SU-DHL-6 (cell line): ENCODE measurements at regions not wholly inside any gene's neighbourhood (a gene's known extent, or its start where the extent isn't known, plus 50 kb on each side); places are given as distances from the start of the nearest gene placed in this dataset.

Experiments used
- H2AFZ ChIP-seq: fragments of 200-600 bp; sonication (generic); 2 replicates; pipeline ENCODE4 v1.6.1; 2014; ENCODE audit warnings: low read depth, mild to moderate bottlenecking, moderate library complexity, mixed read lengths, antibody characterized with exemption, low read length; ENCODE audit not compliant: severe bottlenecking
- H3F3A ChIP-seq: fragments of 200-600 bp; shearing (Covaris generic); 2 replicates; pipeline ENCODE4 v1.6.0; 2016; ENCODE audit warnings: antibody characterized with exemption, mild to moderate bottlenecking; ENCODE audit not compliant: insufficient read depth
- H3K27ac ChIP-seq: fragments of 200-600 bp; sonication (generic); 2 replicates; pipeline ENCODE4 v1.5.1; 2016; ENCODE audit warnings: low read depth, mild to moderate bottlenecking, low read length, moderate library complexity, mixed read lengths
- H3K27me3 ChIP-seq: fragments of 200-600 bp; sonication (generic), shearing (Covaris generic); 2 replicates; pipeline ENCODE4 v1.6.0; 2014; ENCODE audit warnings: mild to moderate bottlenecking, low read length
- H3K36me3 ChIP-seq: fragments of 200-600 bp; sonication (generic); 2 replicates; pipeline ENCODE4 v1.6.1; 2014; ENCODE audit warnings: mild to moderate bottlenecking, low read length, mixed read lengths
- H3K4me2 ChIP-seq: fragments of 300-600, 200-600 bp; shearing (Covaris generic), sonication (generic); 2 replicates; pipeline ENCODE4 v1.6.0; 2014; ENCODE audit warnings: low read length, low read depth, mild to moderate bottlenecking; ENCODE audit not compliant: poor library complexity, severe bottlenecking
- H3K4me3 ChIP-seq: fragments of 200-600 bp; sonication (generic); 2 replicates; pipeline ENCODE4 v1.5.1; 2014; ENCODE audit warnings: antibody characterized with exemption, low read length, mild to moderate bottlenecking, mixed read lengths; ENCODE audit not compliant: insufficient read depth, poor library complexity, severe bottlenecking
- H3K79me2 ChIP-seq: fragments of 200-600 bp; sonication (generic); 2 replicates; pipeline ENCODE4 v1.6.1; 2014; ENCODE audit warnings: mild to moderate bottlenecking, low read length, moderate library complexity; ENCODE audit not compliant: insufficient read depth
- H3K9ac ChIP-seq: fragments of 200-600 bp; sonication (generic); 2 replicates; pipeline ENCODE4 v1.7.0; 2014; ENCODE audit warnings: mild to moderate bottlenecking, low read length
- H3K9me2 ChIP-seq: fragments of 200-600 bp; sonication (generic); replicated peaks from 2 replicates; pipeline ENCODE4 v1.6.1; 2014; ENCODE audit warnings: low read length; ENCODE audit not compliant: insufficient read depth
- H3K9me3 ChIP-seq: fragments of 200-600 bp; sonication (generic); 2 replicates; pipeline ENCODE4 v1.6.1; 2014; ENCODE audit warnings: low read length, mixed read lengths; ENCODE audit not compliant: insufficient read depth
- H4K20me1 ChIP-seq: fragments of 200-600 bp; sonication (generic); 2 replicates; pipeline ENCODE4 v1.6.1; 2014; ENCODE audit warnings: low read depth, mild to moderate bottlenecking, antibody characterized with exemption, low read length, moderate library complexity, mixed read lengths
- CTCF ChIP-seq: fragments of 200-600 bp; sonication (generic); IDR thresholded peaks from one replicate; pipeline ENCODE4 v1.5.1; 2017; ENCODE audit warnings: antibody characterized with exemption, mild to moderate bottlenecking, low read length, moderate library complexity; ENCODE audit not compliant: insufficient read depth, poor library complexity, severe bottlenecking
- EZH2phosphoT487 ChIP-seq: fragments of 200-600 bp; sonication (generic), shearing (Covaris generic); conservative IDR thresholded peaks from 2 replicates; pipeline ENCODE4 v1.6.1; 2018; ENCODE audit warnings: mild to moderate bottlenecking, antibody characterized with exemption, low read length, moderate library complexity, mixed read lengths

- Histone ChIP-seq H3K27ac (no peak overlapping the region), H2AFZ (no peak overlapping the region), H3K27me3 (no peaks in the 10 kb centered on the region), H3K79me2 (no peaks in the 10 kb centered on the region), H3K4me2 (no peak overlapping the region), H3K9ac (no peak overlapping the region), H3K4me3 (no peak overlapping the region), H3F3A (no peaks in the 10 kb centered on the region), H3K9me2 (no peaks in the 10 kb centered on the region), H4K20me1 (no peaks in the 10 kb centered on the region), H3K36me3 (no peaks in the 10 kb centered on the region), H3K9me3 (no peaks in the 10 kb centered on the region)
- TF ChIP-seq EZH2phosphoT487 (no peak), CTCF (no peak)
Observed at GRCh38 chr3:14277557-14277956, 98.9 kb downstream of the LSM3 start.

- Histone ChIP-seq H3K9me3 (no peaks in the 10 kb centered on the region), H2AFZ (no peak overlapping the region), H3K27me3 (no peaks in the 10 kb centered on the region), H3F3A (no peaks in the 10 kb centered on the region), H3K9ac (no peak overlapping the region), H3K36me3 (no peaks in the 10 kb centered on the region), H3K27ac (no peak overlapping the region), H3K9me2 (no peaks in the 10 kb centered on the region), H3K4me3 (no peak overlapping the region), H3K79me2 (no peaks in the 10 kb centered on the region), H3K4me2 (no peak overlapping the region), H4K20me1 (no peaks in the 10 kb centered on the region)
- TF ChIP-seq CTCF: no peak
- no peak for TF ChIP-seq EZH2phosphoT487
Observed at GRCh38 chr3:14278265-14278798, 99.7 kb downstream of the LSM3 start.

- no peaks in the 10 kb centered on the region for H3K79me2 ChIP-seq
- no peaks in the 10 kb centered on the region for H3K27me3 ChIP-seq
- H3K9ac ChIP-seq: no peak overlapping the region
- no peak overlapping the region for H3K4me2 ChIP-seq
- H3K9me2 ChIP-seq: no peaks in the 10 kb centered on the region
- TF ChIP-seq EZH2phosphoT487: no peak
- TF ChIP-seq CTCF: no peak
- H3K27ac ChIP-seq: no peak overlapping the region
- H3K36me3 ChIP-seq: no peaks in the 10 kb centered on the region
- no peaks in the 10 kb centered on the region for H3K9me3 ChIP-seq
- no peak overlapping the region for H2AFZ ChIP-seq
- H4K20me1 ChIP-seq: no peaks in the 10 kb centered on the region
- no peaks in the 10 kb centered on the region for H3F3A ChIP-seq
- H3K4me3 ChIP-seq: no peak overlapping the region
Observed at GRCh38 chr3:14278799-14279625, 100.4 kb downstream of the LSM3 start.
